OCI-LY1 (cell line): ENCODE measurements at regions not wholly inside any gene's neighbourhood (a gene's known extent, or its start where the extent isn't known, plus 50 kb on each side); places are given as distances from the start of the nearest gene placed in this dataset.

Source experiments
- CTCF ChIP-seq: fragments of 200-600 bp; sonication (generic), shearing (Covaris generic); IDR thresholded peaks from 2 replicates; pipeline ENCODE4 v1.5.1; 2017; ENCODE audit warnings: mild to moderate bottlenecking, antibody characterized with exemption, low read length, moderate library complexity, mixed read lengths
- EZH2 ChIP-seq: fragments of 200-600 bp; sonication (generic), shearing (Covaris generic); IDR thresholded peaks from 2 replicates; pipeline ENCODE4 v1.8.0; 2017; ENCODE audit warnings: borderline replicate concordance, mixed run types, mild to moderate bottlenecking, antibody characterized with exemption, low read length, moderate library complexity, mixed read lengths

DNA sequence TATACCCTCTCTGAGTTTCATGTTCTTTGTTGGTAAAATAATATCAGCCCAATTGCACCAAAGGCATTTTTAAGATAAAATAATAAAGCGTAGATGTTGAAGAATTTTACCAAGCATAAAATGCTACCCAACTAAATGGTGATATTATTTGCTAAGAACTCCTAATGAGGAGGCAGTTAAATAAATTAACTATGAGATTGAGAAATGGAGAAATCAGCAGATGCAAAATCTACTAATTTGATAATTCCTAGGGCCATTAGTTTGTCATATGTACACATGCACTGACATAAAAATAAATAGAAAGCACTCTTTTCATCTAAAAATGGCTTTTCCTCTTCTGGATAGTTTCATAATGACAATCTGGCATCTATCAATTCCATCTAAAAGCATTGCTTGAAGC, 681.5 kb upstream of the FAM98A start:
- TF ChIP-seq CTCF (no peak), EZH2 (no peak)
